ENCODE measurements at regions not wholly inside any gene's neighbourhood (a gene's known extent, or its start where the extent isn't known, plus 50 kb on each side); places are given as distances from the start of the nearest gene placed in this dataset.

DNA sequence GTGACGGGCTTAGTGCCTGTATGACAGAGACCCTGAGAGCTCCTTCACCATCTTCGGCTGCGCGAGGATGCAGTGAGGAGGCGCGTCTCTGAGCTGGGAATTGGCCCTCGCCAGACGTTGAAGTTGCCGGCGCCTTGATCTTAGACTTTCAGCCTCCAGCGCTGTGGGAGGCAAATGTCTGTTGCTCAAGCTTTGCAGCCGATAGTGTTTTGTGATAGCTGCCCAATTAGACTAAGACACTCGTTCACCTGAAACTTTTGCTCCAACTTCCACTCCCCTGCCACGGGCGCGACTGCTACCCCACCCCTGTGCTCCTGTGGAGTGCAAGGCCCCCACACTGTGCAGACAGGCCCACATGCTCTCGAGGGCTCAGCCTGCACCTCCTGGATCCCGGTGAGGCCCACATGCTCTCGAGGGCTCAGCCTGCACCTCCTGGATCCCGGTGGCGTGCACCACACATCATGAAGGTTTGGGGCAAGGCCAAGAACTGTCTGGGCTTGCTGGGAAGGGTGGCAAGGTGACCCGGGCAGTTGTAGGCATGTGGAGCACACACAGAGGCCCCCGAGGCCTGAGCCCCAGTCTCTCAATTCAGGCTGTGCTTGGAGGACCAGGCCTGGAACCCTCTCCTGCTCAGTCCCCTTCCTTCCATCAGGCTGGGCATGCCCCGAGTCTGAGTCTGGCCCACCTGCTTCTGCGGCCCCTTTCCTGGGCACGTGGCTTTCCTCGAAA, 324.6 kb downstream of the TMEM121 start (continued):
- TF ChIP-seq, protein P1, sequence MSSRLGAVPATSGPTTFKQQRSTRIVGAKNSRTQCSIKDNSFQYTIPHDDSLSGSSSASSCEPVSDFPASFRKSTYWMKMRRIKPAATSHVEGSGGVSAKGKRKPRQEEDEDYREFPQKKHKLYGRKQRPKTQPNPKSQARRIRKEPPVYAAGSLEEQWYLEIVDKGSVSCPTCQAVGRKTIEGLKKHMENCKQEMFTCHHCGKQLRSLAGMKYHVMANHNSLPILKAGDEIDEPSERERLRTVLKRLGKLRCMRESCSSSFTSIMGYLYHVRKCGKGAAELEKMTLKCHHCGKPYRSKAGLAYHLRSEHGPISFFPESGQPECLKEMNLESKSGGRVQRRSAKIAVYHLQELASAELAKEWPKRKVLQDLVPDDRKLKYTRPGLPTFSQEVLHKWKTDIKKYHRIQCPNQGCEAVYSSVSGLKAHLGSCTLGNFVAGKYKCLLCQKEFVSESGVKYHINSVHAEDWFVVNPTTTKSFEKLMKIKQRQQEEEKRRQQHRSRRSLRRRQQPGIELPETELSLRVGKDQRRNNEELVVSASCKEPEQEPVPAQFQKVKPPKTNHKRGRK (CRISPR knock-in tag; IDR thresholded peaks at IDR 0.05), result no peak
- no peak for TF ChIP-seq HMG20B (CRISPR knock-in tag; conservative IDR thresholded peaks at IDR 0.05)

DNA sequence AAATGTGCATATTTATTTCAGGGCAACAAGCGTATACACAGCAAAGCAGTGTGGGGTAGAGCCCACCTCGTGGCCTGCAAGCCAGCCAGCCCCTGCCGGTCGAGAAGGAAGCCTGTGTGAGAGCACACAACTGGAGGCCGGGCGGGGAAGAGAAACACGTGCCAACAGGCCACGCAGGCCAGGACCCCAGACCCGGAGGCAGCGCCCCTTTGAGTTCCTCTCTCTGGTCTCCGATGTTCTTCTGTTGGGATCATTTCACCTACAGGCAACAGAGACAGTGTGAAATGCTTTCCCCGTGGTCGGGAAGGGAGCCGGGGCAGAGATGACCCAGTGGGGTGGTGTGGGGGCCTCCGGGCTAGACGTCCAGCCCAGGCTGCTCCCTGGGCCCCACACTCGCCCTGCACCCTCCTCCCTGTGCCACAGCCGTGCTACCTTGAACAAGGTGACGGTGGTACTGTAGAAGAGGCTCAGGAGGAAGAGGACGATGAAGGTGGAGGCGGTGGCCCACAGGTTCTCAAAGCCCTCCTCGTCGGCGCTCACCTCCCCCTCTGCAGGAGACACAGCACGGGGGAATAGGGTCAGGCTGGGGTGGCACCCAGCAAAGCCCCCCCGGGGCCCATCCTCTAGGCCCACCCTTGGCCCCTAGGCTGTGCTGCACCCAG, 325.5 kb downstream of the TMEM121 start:
- 35% methylated on average over 16 of the region's 26 CpGs for WGBS (ENCODE audit: low lambda C conversion rate)
- no peak for FAIRE-seq
- no TSS peak for BruUV-seq (replicated peaks)
- POLR2A ChIA-PET, result no interaction called here
- Histone ChIP-seq H3K36me3 (replicated peaks in 1 of 2; ENCODE audit: control insufficient read depth in 1 of 2, insufficient read depth in 2 of 2, low read length in 2 of 2) (no peaks in the 10 kb centered on the region), H3K79me2 (ENCODE audit: insufficient read depth, low read length) (no peaks in the 10 kb centered on the region), H3K4me3 (replicated peaks in 1 of 3; ENCODE audit: insufficient read depth in 1 of 3, low read depth in 2 of 3, low read length in 3 of 3) (no peak overlapping the region), H3K4me2 (ENCODE audit: low read depth, low read length) (no peak overlapping the region), H2AFZ (ENCODE audit: low read length) (no peak overlapping the region), H3K9ac (ENCODE audit: insufficient read depth, low read depth, low read length) (no peak overlapping the region), H3K9me3 (ENCODE audit: low read length) (no peaks in the 10 kb centered on the region), H3K27ac (ENCODE audit: extremely low read length, insufficient read depth, low read length) (no peak overlapping the region), H3K4me1 (ENCODE audit: insufficient read depth, low read length) (no peaks in the 10 kb centered on the region), H3K27me3 (ENCODE audit: control insufficient read depth in 1 of 2, insufficient read depth in 2 of 2, low read length in 2 of 2) (peaks cover 12 to 49% of the 10 kb centered on the region in 2 experiments; a peak in 4 of 5 replicates), H4K20me1 (ENCODE audit: insufficient read depth, low read length) (no peaks in the 10 kb centered on the region)
- ATAC-seq, result no peak
- in situ Hi-C loops (cut with HindIII; ENCODE audit: extremely low pct_ligation_motif_present, low pct_unique_long_range_greater_than_20kb) (no loop called here), intact Hi-C loops (cut with micrococcal nuclease; ENCODE audit: unreplicated experiment) (no loop called here)
- CTCF ChIA-PET (ENCODE audit: low intra/inter-chr PET ratio, low total read pairs), result no interaction called here
- no peak for DNase-seq (ENCODE audit: low spot score)
- TF ChIP-seq BHLHE40 (IDR thresholded peaks at IDR 0.05; ENCODE audit: low read length) (no peak), EP300 (IDR thresholded peaks at IDR 0.05; ENCODE audit: low read depth in 2 of 2, low read length in 2 of 2) (no peak), EP300 (CRISPR knock-in tag; IDR thresholded peaks at IDR 0.05; ENCODE audit: borderline replicate concordance) (no peak), HDAC6 (IDR thresholded peaks at IDR 0.05; ENCODE audit: low read depth, low read length) (no peak), BRCA1 (CRISPR knock-in tag; IDR thresholded peaks at IDR 0.05) (no peak), ATRX (CRISPR knock-in tag; IDR thresholded peaks at IDR 0.05; ENCODE audit: borderline replicate concordance) (no peak), GPN1 (CRISPR knock-in tag; IDR thresholded peaks at IDR 0.05; ENCODE audit: borderline replicate concordance) (no peak), ZFP37 (CRISPR knock-in tag; IDR thresholded peaks at IDR 0.05; ENCODE audit: borderline replicate concordance) (no peak), RAD21 (CRISPR knock-in tag; IDR thresholded peaks at IDR 0.05) (no peak), ZNF776 (CRISPR knock-in tag; IDR thresholded peaks at IDR 0.05) (no peak)
- TF ChIP-seq, protein P2, sequence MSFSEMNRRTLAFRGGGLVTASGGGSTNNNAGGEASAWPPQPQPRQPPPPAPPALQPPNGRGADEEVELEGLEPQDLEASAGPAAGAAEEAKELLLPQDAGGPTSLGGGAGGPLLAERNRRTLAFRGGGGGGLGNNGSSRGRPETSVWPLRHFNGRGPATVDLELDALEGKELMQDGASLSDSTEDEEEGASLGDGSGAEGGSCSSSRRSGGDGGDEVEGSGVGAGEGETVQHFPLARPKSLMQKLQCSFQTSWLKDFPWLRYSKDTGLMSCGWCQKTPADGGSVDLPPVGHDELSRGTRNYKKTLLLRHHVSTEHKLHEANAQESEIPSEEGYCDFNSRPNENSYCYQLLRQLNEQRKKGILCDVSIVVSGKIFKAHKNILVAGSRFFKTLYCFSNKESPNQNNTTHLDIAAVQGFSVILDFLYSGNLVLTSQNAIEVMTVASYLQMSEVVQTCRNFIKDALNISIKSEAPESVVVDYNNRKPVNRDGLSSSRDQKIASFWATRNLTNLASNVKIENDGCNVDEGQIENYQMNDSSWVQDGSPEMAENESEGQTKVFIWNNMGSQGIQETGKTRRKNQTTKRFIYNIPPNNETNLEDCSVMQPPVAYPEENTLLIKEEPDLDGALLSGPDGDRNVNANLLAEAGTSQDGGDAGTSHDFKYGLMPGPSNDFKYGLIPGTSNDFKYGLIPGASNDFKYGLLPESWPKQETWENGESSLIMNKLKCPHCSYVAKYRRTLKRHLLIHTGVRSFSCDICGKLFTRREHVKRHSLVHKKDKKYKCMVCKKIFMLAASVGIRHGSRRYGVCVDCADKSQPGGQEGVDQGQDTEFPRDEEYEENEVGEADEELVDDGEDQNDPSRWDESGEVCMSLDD (CRISPR knock-in tag; IDR thresholded peaks at IDR 0.05; ENCODE audit: borderline replicate concordance), result no peak
- TF ChIP-seq, protein P3, sequence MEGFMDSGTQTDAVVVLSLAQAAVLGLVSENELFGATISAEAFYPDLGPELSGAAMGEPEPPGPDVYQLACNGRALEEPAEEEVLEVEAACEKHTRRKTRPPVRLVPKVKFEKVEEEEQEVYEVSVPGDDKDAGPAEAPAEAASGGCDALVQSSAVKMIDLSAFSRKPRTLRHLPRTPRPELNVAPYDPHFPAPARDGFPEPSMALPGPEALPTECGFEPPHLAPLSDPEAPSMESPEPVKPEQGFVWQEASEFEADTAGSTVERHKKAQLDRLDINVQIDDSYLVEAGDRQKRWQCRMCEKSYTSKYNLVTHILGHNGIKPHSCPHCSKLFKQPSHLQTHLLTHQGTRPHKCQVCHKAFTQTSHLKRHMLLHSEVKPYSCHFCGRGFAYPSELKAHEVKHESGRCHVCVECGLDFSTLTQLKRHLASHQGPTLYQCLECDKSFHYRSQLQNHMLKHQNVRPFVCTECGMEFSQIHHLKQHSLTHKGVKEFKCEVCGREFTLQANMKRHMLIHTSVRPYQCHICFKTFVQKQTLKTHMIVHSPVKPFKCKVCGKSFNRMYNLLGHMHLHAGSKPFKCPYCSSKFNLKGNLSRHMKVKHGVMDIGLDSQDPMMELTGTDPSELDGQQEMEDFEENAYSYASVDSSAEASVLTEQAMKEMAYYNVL (CRISPR knock-in tag; IDR thresholded peaks at IDR 0.05; ENCODE audit: borderline replicate concordance), result no peak

Measured in HepG2 (cell line).